Left hindlimb (tissue), 1 donor: ENCODE measurements at regions not wholly inside any gene's neighbourhood (a gene's known extent, or its start where the extent isn't known, plus 50 kb on each side); places are given as distances from the start of the nearest gene placed in this dataset.
"Not testable (repeated sequence)": the region's sequence is repeated elsewhere in the genome, so short reads cannot be mapped to it uniquely, and the experiment has no call there.

Experiments
- DNase-seq: peaks from one replicate; pipeline ENCODE4 v3.0.0-alpha.2; 2018

DNA sequence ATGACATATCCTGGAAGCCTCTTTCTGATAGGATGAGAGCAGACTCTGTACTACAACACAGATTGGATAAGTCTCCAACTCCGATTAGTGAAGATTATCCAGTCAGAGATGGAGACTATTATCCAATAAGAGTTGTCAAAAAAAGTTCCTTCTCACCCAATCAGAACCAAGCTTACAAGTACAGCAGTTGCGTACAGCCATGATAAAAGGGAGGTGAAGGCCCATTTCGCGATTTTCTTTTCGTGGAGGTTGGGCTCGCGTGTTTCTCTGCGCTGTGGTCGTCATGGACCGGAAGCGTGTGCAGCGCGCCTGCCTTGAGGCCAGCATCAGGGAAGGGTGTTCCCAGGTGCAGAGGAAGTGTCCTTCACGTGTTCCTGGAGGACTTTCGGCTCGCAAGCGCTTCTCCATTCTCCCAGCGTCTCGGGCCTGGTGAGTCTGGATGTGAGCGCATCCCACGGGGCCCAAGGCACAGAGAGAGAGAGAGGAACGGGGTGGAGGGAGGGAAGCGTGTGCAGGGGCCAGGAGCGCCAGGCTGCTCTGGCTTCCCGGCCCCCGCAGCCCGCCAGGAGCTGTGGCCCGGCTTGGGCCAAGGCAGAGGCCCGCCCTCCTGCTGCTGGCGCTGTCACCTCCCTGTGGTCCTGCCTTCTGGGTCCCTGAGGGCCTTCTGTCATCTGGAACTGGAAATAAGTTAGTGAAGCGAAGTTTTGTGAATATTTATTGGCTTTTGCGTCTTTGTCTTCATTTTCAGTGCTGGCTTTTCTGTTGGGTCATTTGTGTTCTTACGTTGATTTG lies 53.9 kb downstream of the CDRT15L2 start:
- not testable (repeated sequence) for DNase-seq

DNA sequence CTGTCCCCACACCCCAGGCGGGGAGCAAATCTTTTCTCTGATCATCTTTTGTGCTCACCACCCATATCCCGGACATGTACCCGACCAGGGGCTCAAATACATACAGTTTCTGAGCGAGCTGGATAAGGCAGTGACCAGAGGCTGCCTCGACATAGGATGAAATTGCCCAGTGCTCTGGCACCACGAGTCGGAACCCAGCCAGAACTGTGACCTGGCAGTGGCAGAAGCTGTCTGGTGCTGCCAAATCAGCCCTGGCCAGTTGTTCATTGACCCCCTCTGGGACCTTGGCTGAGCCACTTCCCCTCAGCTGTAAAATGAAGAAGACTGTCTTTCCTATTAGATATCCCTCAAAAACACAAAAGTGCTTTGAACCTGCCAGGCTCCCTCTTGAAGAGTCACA lies 60.6 kb downstream of the CDRT15L2 start:
- DNase-seq: not testable (repeated sequence)

DNA sequence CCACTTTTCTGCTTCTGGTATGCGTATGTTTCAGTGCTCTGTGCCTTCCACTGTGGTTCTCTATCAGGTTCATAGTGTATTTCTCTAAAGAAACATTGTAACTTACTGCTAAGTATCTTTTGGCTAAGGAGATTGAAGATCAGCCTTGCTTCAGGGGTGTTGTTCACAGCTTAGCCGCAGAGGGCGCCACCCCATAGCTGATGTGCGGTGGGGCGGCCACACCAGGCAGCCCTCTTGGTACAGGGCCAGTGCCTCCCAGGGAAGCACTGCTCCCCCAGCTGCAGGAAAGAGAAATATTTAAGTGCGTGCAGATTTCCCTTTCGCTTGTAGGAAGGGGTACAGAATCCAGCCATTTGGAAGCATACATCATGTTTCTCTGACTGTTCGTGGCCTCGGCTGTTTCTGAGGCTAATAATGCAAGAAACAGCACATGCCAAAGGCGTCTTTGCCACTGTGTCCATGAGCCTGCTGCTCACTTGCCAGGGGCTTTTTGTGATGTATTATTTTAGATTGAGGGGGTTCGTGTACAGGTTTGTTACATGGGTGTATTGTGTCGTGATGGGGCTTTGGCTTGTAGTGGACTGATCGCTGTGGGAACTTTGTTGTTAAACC lies 67.2 kb downstream of the CDRT15L2 start:
- peak; percentile 40 for DNase-seq

DNA sequence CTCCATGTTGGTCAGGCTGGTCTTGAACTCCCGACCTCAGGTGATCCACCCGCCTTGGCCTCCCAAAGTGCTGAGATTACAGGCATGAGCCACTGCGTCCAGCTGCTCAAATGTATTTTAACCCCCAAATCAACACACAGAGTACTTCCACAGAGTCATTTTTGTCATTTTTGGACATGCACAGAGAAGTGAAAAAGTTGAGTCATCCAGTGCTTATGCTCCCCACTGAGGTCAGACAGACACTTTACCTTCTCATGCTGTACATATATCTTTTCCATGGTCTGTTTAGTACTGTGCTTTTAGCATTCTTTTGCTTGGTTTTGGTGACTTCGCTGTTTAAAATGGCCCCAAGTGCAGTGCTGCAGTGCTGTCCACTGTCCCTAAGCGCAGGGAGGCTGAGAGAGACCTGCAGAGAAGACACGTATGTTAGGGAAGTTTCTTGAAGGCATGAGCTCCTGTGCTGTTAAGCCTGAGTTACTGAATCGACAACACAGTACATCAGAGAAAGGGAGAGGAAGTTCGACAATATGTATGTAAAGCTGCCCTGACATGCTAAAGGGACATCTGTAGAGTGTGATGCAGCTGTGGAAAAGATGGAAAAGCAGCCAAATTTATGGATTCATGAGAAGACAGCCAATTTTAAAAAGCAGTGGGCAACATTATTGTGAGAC lies 69.7 kb downstream of the CDRT15L2 start:
- not testable (repeated sequence) for DNase-seq

DNA sequence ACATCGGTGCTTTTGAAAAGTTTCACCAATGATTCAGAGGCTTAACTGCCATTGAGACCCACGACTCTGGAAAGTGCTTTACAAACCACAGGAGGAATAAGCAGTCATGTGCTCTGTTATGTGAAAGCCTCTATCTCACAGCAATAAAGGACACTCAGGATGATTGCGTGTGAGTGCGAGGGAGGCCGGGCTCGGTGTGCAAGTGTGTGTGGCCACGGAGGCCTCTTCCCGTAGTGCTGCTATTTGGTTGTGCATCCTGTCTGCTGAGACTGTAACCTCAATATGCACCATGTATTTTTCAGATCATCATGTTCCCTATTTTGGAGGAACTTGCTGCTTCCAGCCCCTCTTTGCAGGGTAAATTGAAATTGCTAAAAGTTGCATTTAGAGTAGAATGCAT lies 71.5 kb downstream of the CDRT15L2 start:
- DNase-seq: not testable (repeated sequence)

- DNase-seq: not testable (repeated sequence)
These were observed 72.2 kb downstream of the CDRT15L2 start for GRCh38 chr17:20651736-20652135.

DNA sequence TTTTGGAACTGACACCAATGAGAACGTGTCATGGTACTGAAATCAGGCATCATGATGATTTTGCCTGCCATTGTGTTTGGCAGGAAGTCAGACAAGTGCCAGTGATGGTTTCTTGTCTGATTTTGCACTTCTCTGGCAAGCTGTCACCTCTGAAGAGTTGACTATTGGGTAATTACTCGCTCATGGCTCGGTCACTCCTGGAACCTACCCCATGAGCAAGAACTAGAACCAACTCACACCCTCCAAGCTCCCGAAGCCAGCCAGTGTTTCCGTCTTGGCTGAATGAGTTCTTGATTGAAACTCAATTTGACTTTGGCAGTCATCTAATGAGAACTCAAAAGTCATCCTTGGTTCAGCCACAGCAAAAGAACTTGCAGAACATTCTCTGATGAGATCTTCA lies 73.9 kb downstream of the CDRT15L2 start:
- DNase-seq: not testable (repeated sequence)

- not testable (repeated sequence) for DNase-seq
These were observed 74.6 kb downstream of the CDRT15L2 start for GRCh38 chr17:20654114-20654513.

- not testable (repeated sequence) for DNase-seq
These were observed 75.1 kb downstream of the CDRT15L2 start for GRCh38 chr17:20654575-20654974.

DNA sequence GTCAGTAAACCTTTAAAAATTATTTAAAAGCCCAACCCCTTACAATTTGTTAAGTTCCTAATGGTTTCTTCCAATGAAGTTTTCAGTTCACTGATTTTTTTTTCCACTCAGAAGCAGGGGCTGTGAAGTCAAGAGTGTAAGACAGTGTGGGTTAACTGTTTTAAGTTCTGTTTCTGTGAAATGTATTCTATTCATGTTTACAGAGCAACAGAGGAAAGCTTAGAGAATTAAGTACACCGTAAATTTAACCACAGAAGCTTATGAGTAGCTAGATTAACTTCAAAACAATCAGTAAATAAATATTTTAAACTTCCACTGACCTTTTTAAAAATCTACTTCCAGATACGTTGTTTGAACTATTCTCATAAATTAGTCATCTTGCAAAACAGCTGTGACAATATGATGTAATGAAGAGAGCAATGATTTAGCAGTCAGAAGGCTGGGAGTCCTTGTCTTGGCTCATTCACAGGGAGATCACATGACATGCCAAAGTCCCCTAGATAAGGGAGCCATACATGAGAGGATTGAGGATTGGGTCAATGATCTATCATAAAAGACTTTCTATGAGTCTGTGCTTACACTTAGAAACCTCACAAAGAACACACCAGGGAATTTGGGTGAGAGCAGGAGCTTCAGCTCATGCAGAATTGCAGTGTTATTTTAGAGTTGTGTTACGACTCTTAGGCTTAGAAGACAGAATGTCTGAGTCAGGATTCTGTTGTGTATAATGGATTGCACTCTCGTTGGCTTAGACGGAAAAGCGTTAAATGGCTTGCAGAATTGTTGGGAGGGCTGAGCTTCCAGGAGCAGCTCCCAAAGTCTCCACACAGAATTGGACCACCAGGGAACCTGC lies 85.8 kb downstream of the CDRT15L2 start:
- not testable (repeated sequence) for DNase-seq

DNA sequence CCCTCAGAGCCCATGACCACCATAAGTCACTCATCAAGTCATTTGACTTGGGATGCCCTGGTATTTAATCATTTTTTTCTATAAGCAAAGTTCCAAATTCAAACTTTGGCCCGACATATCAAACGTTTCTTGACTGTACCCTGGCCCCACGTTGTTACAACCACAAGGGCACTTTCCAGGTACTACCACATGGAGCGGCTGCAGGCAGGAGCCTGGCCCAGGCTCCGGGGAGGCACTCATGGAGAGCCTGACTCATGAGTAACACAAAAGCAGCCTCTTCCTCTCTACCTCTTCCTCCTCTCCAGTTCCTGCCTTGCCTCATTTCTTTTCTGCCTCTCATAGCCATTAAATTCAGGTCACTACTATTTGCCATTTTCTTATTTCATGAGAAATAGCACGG lies 87.2 kb downstream of the CDRT15L2 start:
- DNase-seq: not testable (repeated sequence)

- DNase-seq: not testable (repeated sequence)
These were observed 88.2 kb downstream of the CDRT15L2 start for GRCh38 chr17:20667712-20668111.

- DNase-seq: not testable (repeated sequence)
These were observed 88.8 kb downstream of the CDRT15L2 start for GRCh38 chr17:20668316-20668715.

DNA sequence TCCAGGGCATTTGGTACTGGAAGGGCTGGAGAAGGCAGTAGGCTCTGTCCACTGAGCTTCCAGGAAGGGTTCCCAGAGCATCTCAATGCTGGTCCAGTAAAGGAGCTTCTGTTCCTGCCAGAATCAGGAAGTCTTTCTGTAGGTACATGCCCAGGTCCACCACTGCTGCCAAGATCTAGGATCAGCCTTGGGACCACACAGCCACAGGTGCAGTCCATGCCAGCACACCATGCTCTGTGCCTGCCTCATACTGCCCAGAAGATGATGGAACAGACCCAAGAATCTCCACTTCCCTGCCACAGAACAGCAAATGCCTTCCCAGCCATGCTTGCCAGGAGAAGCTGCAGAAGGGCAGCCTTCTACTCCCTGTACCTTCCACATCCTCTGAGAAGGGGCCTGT lies 89.3 kb downstream of the CDRT15L2 start:
- not testable (repeated sequence) for DNase-seq

GRCh38 chr17:20670506-20670905 lies 91.0 kb downstream of the CDRT15L2 start:
- not testable (repeated sequence) for DNase-seq

DNA sequence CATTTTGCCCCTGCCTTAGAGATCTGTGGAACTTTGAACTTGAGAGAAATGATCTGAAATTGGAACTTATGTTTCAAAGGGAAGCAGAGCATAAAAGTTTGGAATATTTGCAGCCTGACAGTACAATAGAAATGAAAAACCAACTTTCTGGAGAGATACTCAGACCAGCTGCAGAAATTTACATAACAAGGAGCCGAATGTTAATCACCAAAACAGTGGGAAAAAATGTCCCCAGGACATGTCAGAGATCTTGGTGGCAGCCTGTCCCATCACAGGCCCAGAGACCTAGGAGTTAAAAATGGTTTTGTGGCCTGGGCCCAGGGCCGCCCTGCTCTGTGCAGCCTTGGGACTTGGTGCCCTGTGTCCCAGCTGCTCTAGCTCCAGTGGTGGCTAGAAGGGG lies 94.8 kb downstream of the CDRT15L2 start:
- not testable (repeated sequence) for DNase-seq

DNA sequence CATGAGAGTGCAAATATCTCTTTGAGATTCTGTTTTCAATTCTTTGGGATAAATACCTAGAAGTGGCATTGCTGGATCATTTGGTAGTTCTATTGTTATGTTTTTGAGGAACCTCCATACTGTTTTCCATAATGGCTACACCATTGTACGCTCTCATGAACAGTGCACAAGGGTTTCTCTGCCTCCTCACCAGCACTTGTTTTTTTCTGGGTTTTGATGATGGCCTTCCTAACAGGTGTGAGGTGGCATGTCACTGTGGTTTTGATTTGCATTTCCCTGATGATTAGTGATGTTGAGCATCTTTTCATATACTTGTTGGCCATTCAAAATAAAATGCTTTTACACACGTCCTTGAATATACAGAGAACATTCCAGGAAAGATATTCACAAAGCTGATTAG lies 96.2 kb downstream of the CDRT15L2 start:
- DNase-seq: not testable (repeated sequence)

GRCh38 chr17:20676656-20677055 lies 97.1 kb downstream of the CDRT15L2 start:
- not testable (repeated sequence) for DNase-seq

- DNase-seq: not testable (repeated sequence)
These were observed 97.9 kb downstream of the CDRT15L2 start for GRCh38 chr17:20677469-20677868.

GRCh38 chr17:20678424-20678823 lies 98.9 kb downstream of the CDRT15L2 start:
- DNase-seq: not testable (repeated sequence)

GRCh38 chr17:20681746-20682722 lies 102.5 kb downstream of the CDRT15L2 start:
- not testable (repeated sequence) for DNase-seq
